ENCODE measurements at regions not wholly inside any gene's neighbourhood (a gene's known extent, or its start where the extent isn't known, plus 50 kb on each side); places are given as distances from the start of the nearest gene placed in this dataset.

GRCh38 chr1:177838907-177839485 lies 130.9 kb downstream of the SEC16B start:
- Histone ChIP-seq H3K27me3 (ENCODE audit: control insufficient read depth, insufficient read depth, low read length) (peaks cover 4% of the 10 kb centered on the region), H3K4me3 (ENCODE audit: low read length) (no peak overlapping the region), H3K36me3 (ENCODE audit: insufficient read depth, low read length) (no peaks in the 10 kb centered on the region), H3K9ac (ENCODE audit: low read depth, low read length) (no peak overlapping the region), H3K9me3 (replicated peaks; ENCODE audit: low read length) (no peaks in the 10 kb centered on the region), H3K4me2 (ENCODE audit: low read length) (no peak overlapping the region), H3K4me1 (ENCODE audit: control insufficient read depth, insufficient read depth, low read length) (no peaks in the 10 kb centered on the region)

GRCh38 chr1:177833631-177834030 lies 136.2 kb downstream of the SEC16B start:
- Histone ChIP-seq H3K4me1 (ENCODE audit: control insufficient read depth, insufficient read depth, low read length) (no peaks in the 10 kb centered on the region), H3K4me2 (ENCODE audit: low read length) (no peak overlapping the region), H3K9me3 (replicated peaks; ENCODE audit: low read length) (no peaks in the 10 kb centered on the region), H3K27me3 (ENCODE audit: control insufficient read depth, insufficient read depth, low read length) (peaks cover 4% of the 10 kb centered on the region), H3K9ac (ENCODE audit: low read depth, low read length) (no peak overlapping the region), H3K4me3 (ENCODE audit: low read length) (no peak overlapping the region), H3K36me3 (ENCODE audit: insufficient read depth, low read length) (no peaks in the 10 kb centered on the region)

GRCh38 chr1:177830531-177831135 lies 139.2 kb downstream of the SEC16B start:
- no peaks in the 10 kb centered on the region for H3K4me1 ChIP-seq (ENCODE audit: control insufficient read depth, insufficient read depth, low read length)
- no peaks in the 10 kb centered on the region for H3K36me3 ChIP-seq (ENCODE audit: insufficient read depth, low read length)
- no peak overlapping the region for H3K4me3 ChIP-seq (ENCODE audit: low read length)
- H3K27me3 ChIP-seq (ENCODE audit: control insufficient read depth, insufficient read depth, low read length) = peaks cover 2% of the 10 kb centered on the region
- no peak overlapping the region for H3K9ac ChIP-seq (ENCODE audit: low read depth, low read length)
- no peaks in the 10 kb centered on the region for H3K9me3 ChIP-seq (replicated peaks; ENCODE audit: low read length)
- H3K4me2 ChIP-seq (ENCODE audit: low read length) = no peak overlapping the region

- H3K36me3 ChIP-seq (ENCODE audit: insufficient read depth, low read length) = no peaks in the 10 kb centered on the region
- H3K9ac ChIP-seq (ENCODE audit: low read depth, low read length) = no peak overlapping the region
- H3K4me1 ChIP-seq (ENCODE audit: control insufficient read depth, insufficient read depth, low read length) = no peaks in the 10 kb centered on the region
- no peak overlapping the region for H3K4me3 ChIP-seq (ENCODE audit: low read length)
- H3K27me3 ChIP-seq (ENCODE audit: control insufficient read depth, insufficient read depth, low read length) = peaks cover 33% of the 10 kb centered on the region
- H3K9me3 ChIP-seq (replicated peaks; ENCODE audit: low read length) = no peaks in the 10 kb centered on the region
- no peak overlapping the region for H3K4me2 ChIP-seq (ENCODE audit: low read length)
These were observed 144.5 kb downstream of the SEC16B start for GRCh38 chr1:177825276-177825901.

- H3K9ac ChIP-seq (ENCODE audit: low read depth, low read length) = no peak overlapping the region
- peaks cover 34% of the 10 kb centered on the region for H3K27me3 ChIP-seq (ENCODE audit: control insufficient read depth, insufficient read depth, low read length)
- H3K4me2 ChIP-seq (ENCODE audit: low read length) = no peak overlapping the region
- no peaks in the 10 kb centered on the region for H3K9me3 ChIP-seq (replicated peaks; ENCODE audit: low read length)
- H3K4me1 ChIP-seq (ENCODE audit: control insufficient read depth, insufficient read depth, low read length) = no peaks in the 10 kb centered on the region
- no peaks in the 10 kb centered on the region for H3K36me3 ChIP-seq (ENCODE audit: insufficient read depth, low read length)
- H3K4me3 ChIP-seq (ENCODE audit: low read length) = no peak overlapping the region
These were observed 145.3 kb downstream of the SEC16B start for GRCh38 chr1:177824508-177824982.

GRCh38 chr1:177820213-177820612 lies 149.6 kb downstream of the SEC16B start:
- H3K9ac ChIP-seq (ENCODE audit: low read depth, low read length) = no peak overlapping the region
- H3K4me3 ChIP-seq (ENCODE audit: low read length) = no peak overlapping the region
- no peak overlapping the region for H3K4me2 ChIP-seq (ENCODE audit: low read length)
- H3K36me3 ChIP-seq (ENCODE audit: insufficient read depth, low read length) = no peaks in the 10 kb centered on the region
- H3K4me1 ChIP-seq (ENCODE audit: control insufficient read depth, insufficient read depth, low read length) = no peaks in the 10 kb centered on the region
- peaks cover 34% of the 10 kb centered on the region for H3K27me3 ChIP-seq (ENCODE audit: control insufficient read depth, insufficient read depth, low read length)
- H3K9me3 ChIP-seq (replicated peaks; ENCODE audit: low read length) = no peaks in the 10 kb centered on the region

- H3K4me1 ChIP-seq (ENCODE audit: control insufficient read depth, insufficient read depth, low read length) = no peaks in the 10 kb centered on the region
- no peaks in the 10 kb centered on the region for H3K36me3 ChIP-seq (ENCODE audit: insufficient read depth, low read length)
- no peak overlapping the region for H3K9ac ChIP-seq (ENCODE audit: low read depth, low read length)
- H3K4me2 ChIP-seq (ENCODE audit: low read length) = no peak overlapping the region
- H3K4me3 ChIP-seq (ENCODE audit: low read length) = no peak overlapping the region
- no peaks in the 10 kb centered on the region for H3K9me3 ChIP-seq (replicated peaks; ENCODE audit: low read length)
- peaks cover 20% of the 10 kb centered on the region for H3K27me3 ChIP-seq (ENCODE audit: control insufficient read depth, insufficient read depth, low read length)
These were observed 151.7 kb downstream of the SEC16B start for GRCh38 chr1:177817937-177818875.

GRCh38 chr1:177812650-177813049 lies 157.2 kb downstream of the SEC16B start:
- no peak overlapping the region for H3K9ac ChIP-seq (ENCODE audit: low read depth, low read length)
- no peaks in the 10 kb centered on the region for H3K36me3 ChIP-seq (ENCODE audit: insufficient read depth, low read length)
- H3K9me3 ChIP-seq (replicated peaks; ENCODE audit: low read length) = no peaks in the 10 kb centered on the region
- no peak overlapping the region for H3K4me2 ChIP-seq (ENCODE audit: low read length)
- peaks cover 13% of the 10 kb centered on the region for H3K27me3 ChIP-seq (ENCODE audit: control insufficient read depth, insufficient read depth, low read length)
- no peak overlapping the region for H3K4me3 ChIP-seq (ENCODE audit: low read length)
- H3K4me1 ChIP-seq (ENCODE audit: control insufficient read depth, insufficient read depth, low read length) = no peaks in the 10 kb centered on the region

- H3K36me3 ChIP-seq (ENCODE audit: insufficient read depth, low read length) = no peaks in the 10 kb centered on the region
- no peaks in the 10 kb centered on the region for H3K4me1 ChIP-seq (ENCODE audit: control insufficient read depth, insufficient read depth, low read length)
- no peak overlapping the region for H3K4me3 ChIP-seq (ENCODE audit: low read length)
- H3K4me2 ChIP-seq (ENCODE audit: low read length) = no peak overlapping the region
- no peak overlapping the region for H3K9ac ChIP-seq (ENCODE audit: low read depth, low read length)
- H3K27me3 ChIP-seq (ENCODE audit: control insufficient read depth, insufficient read depth, low read length) = peaks cover 13% of the 10 kb centered on the region
- no peaks in the 10 kb centered on the region for H3K9me3 ChIP-seq (replicated peaks; ENCODE audit: low read length)
These were observed 157.7 kb downstream of the SEC16B start for GRCh38 chr1:177812144-177812543.

GRCh38 chr1:177811429-177811828 lies 158.4 kb downstream of the SEC16B start:
- Histone ChIP-seq H3K9ac (ENCODE audit: low read depth, low read length) (no peak overlapping the region), H3K4me1 (ENCODE audit: control insufficient read depth, insufficient read depth, low read length) (no peaks in the 10 kb centered on the region), H3K9me3 (replicated peaks; ENCODE audit: low read length) (no peaks in the 10 kb centered on the region), H3K4me3 (ENCODE audit: low read length) (no peak overlapping the region), H3K36me3 (ENCODE audit: insufficient read depth, low read length) (no peaks in the 10 kb centered on the region), H3K4me2 (ENCODE audit: low read length) (no peak overlapping the region), H3K27me3 (ENCODE audit: control insufficient read depth, insufficient read depth, low read length) (peaks cover 13% of the 10 kb centered on the region)

GRCh38 chr1:177809819-177810218 lies 160.0 kb downstream of the SEC16B start:
- H3K4me3 ChIP-seq (ENCODE audit: low read length) = no peak overlapping the region
- H3K9ac ChIP-seq (ENCODE audit: low read depth, low read length) = no peak overlapping the region
- H3K27me3 ChIP-seq (ENCODE audit: control insufficient read depth, insufficient read depth, low read length) = peaks cover 13% of the 10 kb centered on the region
- H3K4me2 ChIP-seq (ENCODE audit: low read length) = no peak overlapping the region
- no peaks in the 10 kb centered on the region for H3K36me3 ChIP-seq (ENCODE audit: insufficient read depth, low read length)
- H3K9me3 ChIP-seq (replicated peaks; ENCODE audit: low read length) = no peaks in the 10 kb centered on the region
- no peaks in the 10 kb centered on the region for H3K4me1 ChIP-seq (ENCODE audit: control insufficient read depth, insufficient read depth, low read length)

Measured in skeletal muscle satellite cell (primary cell).